H9 (cell line): ENCODE measurements at regions not wholly inside any gene's neighbourhood (a gene's known extent, or its start where the extent isn't known, plus 50 kb on each side); places are given as distances from the start of the nearest gene placed in this dataset.

Experiments used
- DNase-seq: peaks from one replicate; pipeline ENCODE4 v3.0.0-alpha.2; 2017
- H2AFZ ChIP-seq: one replicate; pipeline ENCODE4 v1.6.1; 2013; ENCODE audit warnings: mild to moderate bottlenecking, low read length, control low read depth, moderate library complexity
- H2AK5ac ChIP-seq: 2 replicates; pipeline ENCODE4 v1.6.1; 2013; ENCODE audit warnings: low read length, control low read depth, mixed read lengths; ENCODE audit not compliant: insufficient read length
- H2BK120ac ChIP-seq: one replicate; pipeline ENCODE4 v1.6.1; 2013; ENCODE audit warnings: low read depth, mild to moderate bottlenecking, low read length, control low read depth, inconsistent platforms; ENCODE audit not compliant: poor library complexity, severe bottlenecking
- H2BK12ac ChIP-seq: 2 replicates; pipeline ENCODE4 v1.6.1; 2013; ENCODE audit warnings: low read length, control low read depth, mixed read lengths, low read depth; ENCODE audit not compliant: insufficient read length
- H2BK15ac ChIP-seq: 2 replicates; pipeline ENCODE4 v1.6.1; 2013; ENCODE audit warnings: low read depth, low read length, control low read depth
- H2BK20ac ChIP-seq: one replicate; pipeline ENCODE4 v1.6.1; 2013; ENCODE audit warnings: low read depth, mild to moderate bottlenecking, low read length, control low read depth, inconsistent platforms; ENCODE audit not compliant: poor library complexity, severe bottlenecking
- H2BK5ac ChIP-seq: 2 replicates; pipeline ENCODE4 v1.6.1; 2013; ENCODE audit warnings: low read length, control low read depth, mixed read lengths; ENCODE audit not compliant: insufficient read length
- H3K14ac ChIP-seq: 2 replicates; pipeline ENCODE4 v1.6.1; 2013; ENCODE audit warnings: low read length, control low read depth; ENCODE audit not compliant: insufficient read depth
- H3K18ac ChIP-seq: 2 replicates; pipeline ENCODE4 v1.6.1; 2013; ENCODE audit warnings: low read depth, mild to moderate bottlenecking, mixed read lengths, low read length, control low read depth; ENCODE audit not compliant: insufficient read length
- H3K23ac ChIP-seq: 2 replicates; pipeline ENCODE4 v1.6.1; 2013; ENCODE audit warnings: low read length, control low read depth, mixed read lengths, low read depth; ENCODE audit not compliant: insufficient read length
- H3K23me2 ChIP-seq: 2 replicates; pipeline ENCODE4 v1.6.1; 2013; ENCODE audit warnings: low read depth, mild to moderate bottlenecking, mixed read lengths, low read length, control low read depth; ENCODE audit not compliant: insufficient read length, poor library complexity, severe bottlenecking
- H3K27ac ChIP-seq: 2 replicates; pipeline ENCODE4 v1.5.1; 2013; ENCODE audit warnings: low read length, control low read depth, mixed read lengths, low read depth; ENCODE audit not compliant: insufficient read length
- H3K27me3 ChIP-seq: 2 replicates; pipeline ENCODE4 v1.6.1; 2013; ENCODE audit warnings: low read length, control low read depth, inconsistent platforms; ENCODE audit not compliant: insufficient read depth
- H3K4ac ChIP-seq: 2 replicates; pipeline ENCODE4 v1.6.1; 2013; ENCODE audit warnings: low read depth, mild to moderate bottlenecking, control low read depth, inconsistent platforms, low read length, moderate library complexity
- H3K4me1 ChIP-seq: 2 replicates; pipeline ENCODE4 v1.6.1; 2013; ENCODE audit warnings: low read length, control low read depth, inconsistent platforms; ENCODE audit not compliant: insufficient read depth
- H3K4me2 ChIP-seq: 2 replicates; pipeline ENCODE4 v1.6.1; 2013; ENCODE audit warnings: low read length, control low read depth, mixed read lengths; ENCODE audit not compliant: insufficient read length, insufficient read depth
- H3K56ac ChIP-seq: 2 replicates; pipeline ENCODE4 v1.6.1; 2013; ENCODE audit warnings: low read depth, mild to moderate bottlenecking, mixed read lengths, low read length, control low read depth; ENCODE audit not compliant: insufficient read length
- H3K79me1 ChIP-seq: 2 replicates; pipeline ENCODE4 v1.6.1; 2013; ENCODE audit warnings: low read depth, mild to moderate bottlenecking, moderate library complexity, low read length, control low read depth, inconsistent platforms; ENCODE audit not compliant: insufficient read depth, poor library complexity, severe bottlenecking
- H3K79me2 ChIP-seq: 2 replicates; pipeline ENCODE4 v1.6.1; 2013; ENCODE audit warnings: low read length, control low read depth, inconsistent platforms; ENCODE audit not compliant: insufficient read depth
- H3K9ac ChIP-seq: 2 replicates; pipeline ENCODE4 v1.6.1; 2013; ENCODE audit warnings: low read length, control low read depth, mixed read lengths; ENCODE audit not compliant: insufficient read length; ENCODE audit errors: extremely low read depth
- H3K9me3 ChIP-seq: one replicate; pipeline ENCODE4 v1.6.1; 2013; ENCODE audit warnings: low read depth, low read length, inconsistent platforms; ENCODE audit not compliant: control insufficient read depth
- H3T11ph ChIP-seq: one replicate; pipeline ENCODE4 v1.6.1; 2013; ENCODE audit warnings: mild to moderate bottlenecking, low read length, control low read depth, inconsistent platforms
- H4K20me1 ChIP-seq: one replicate; pipeline ENCODE4 v1.6.1; 2013; ENCODE audit not compliant: control insufficient read depth, insufficient read length, insufficient read depth
- H4K5ac ChIP-seq: 2 replicates; pipeline ENCODE4 v1.6.1; 2013; ENCODE audit warnings: low read depth, mild to moderate bottlenecking, mixed read lengths, low read length, control low read depth; ENCODE audit not compliant: insufficient read length
- H4K8ac ChIP-seq: replicated peaks from 2 replicates; pipeline ENCODE4 v1.6.1; 2013; ENCODE audit warnings: low read length, control low read depth, mixed read lengths, low read depth; ENCODE audit not compliant: insufficient read length
- H4K91ac ChIP-seq: 2 replicates; pipeline ENCODE4 v1.6.1; 2013; ENCODE audit warnings: low read depth, mild to moderate bottlenecking, moderate library complexity, mixed read lengths, low read length, control low read depth; ENCODE audit not compliant: insufficient read length
- H3K27ac Mint-ChIP-seq, 3 experiments: 2 replicates in 2 of 3; 3 replicates in 1 of 3; pipeline ENCODE4 v1.8.0; 2020 to 2021; ENCODE audit warnings: mixed read lengths in 3 of 3, mild to moderate bottlenecking in 1 of 3, moderate library complexity in 1 of 3
- H3K27me3 Mint-ChIP-seq: 2 replicates; pipeline ENCODE4 v1.8.0; 2021; ENCODE audit warnings: low read depth, mild to moderate bottlenecking, moderate library complexity, mixed read lengths
- H3K36me3 Mint-ChIP-seq, 3 experiments: 2 replicates in 2 of 3; 3 replicates in 1 of 3; pipeline ENCODE4 v1.8.0; 2020 to 2021; ENCODE audit warnings: low read depth in 3 of 3, mixed read lengths in 3 of 3; ENCODE audit not compliant: insufficient read depth in 1 of 3
- H3K4me1 Mint-ChIP-seq, 2 experiments: 2 replicates each; pipeline ENCODE4 v1.8.0; 2020; ENCODE audit warnings: mixed read lengths in 2 of 2
- H3K4me3 Mint-ChIP-seq, 2 experiments: 2 replicates in 1 of 2; 3 replicates in 1 of 2; pipeline ENCODE4 v1.8.0; 2020 to 2021; ENCODE audit warnings: mild to moderate bottlenecking in 2 of 2, mixed read lengths in 2 of 2, moderate library complexity in 1 of 2
- H3K9me3 Mint-ChIP-seq, 2 experiments: 2 replicates in 1 of 2; 3 replicates in 1 of 2; pipeline ENCODE4 v1.8.0; 2020; ENCODE audit warnings: mild to moderate bottlenecking in 2 of 2, mixed read lengths in 2 of 2, moderate library complexity in 1 of 2
- CTCF ChIP-seq: fragments of 200-600 bp; sonication (generic); conservative IDR thresholded peaks from 3 replicates; pipeline ENCODE4 v1.8.0; 2021; ENCODE audit warnings: antibody characterized with exemption, mild to moderate bottlenecking
- WGBS: extraction: QIAGEN DNeasy Blood & Tissue Kit; methylation state at CpG from one replicate; pipeline ENCODE4 v1.1.7; 2013; ENCODE audit warnings: missing lambda C conversion rate, low lambda C conversion rate, mixed read lengths; ENCODE audit not compliant: insufficient read length; ENCODE audit errors: extremely low coverage; 5-methylcytosine and 5-hydroxymethylcytosine counted together

- H4K20me1 ChIP-seq: no peaks in the 10 kb centered on the region
- no peak overlapping the region for H2BK15ac ChIP-seq
- H3K14ac ChIP-seq: no peak overlapping the region
- H4K5ac ChIP-seq: no peak overlapping the region
- H4K91ac ChIP-seq: no peak overlapping the region
- Mint-ChIP-seq H3K27ac (no peak overlapping the region), H3K4me1 (peaks cover 25% of the 10 kb centered on the region in 2 experiments), H3K9me3 (peaks cover 0 to 2% of the 10 kb centered on the region in 2 experiments; a peak in 1 of 5 replicates), H3K36me3 (no peaks in the 10 kb centered on the region; a peak in 1 of 7 replicates), H3K27me3 (peaks cover 10% of the 10 kb centered on the region), H3K4me3 (no peak overlapping the region)
- no peaks in the 10 kb centered on the region for H3K27me3 ChIP-seq
- H3T11ph ChIP-seq: no peak overlapping the region
- no peaks in the 10 kb centered on the region for H3K79me2 ChIP-seq
- H3K4me1 ChIP-seq: no peaks in the 10 kb centered on the region
- H2BK12ac ChIP-seq: no peak overlapping the region
- H2AFZ ChIP-seq: no peak overlapping the region
- no peak for DNase-seq
- H3K23me2 ChIP-seq: no peaks in the 10 kb centered on the region
- H3K56ac ChIP-seq: no peak overlapping the region
- no peak overlapping the region for H3K4ac ChIP-seq
- no peak overlapping the region for H2BK120ac ChIP-seq
- H4K8ac ChIP-seq: no peak overlapping the region
- no peaks in the 10 kb centered on the region for H3K79me1 ChIP-seq
- no peak for TF ChIP-seq CTCF
- H3K18ac ChIP-seq: no peak overlapping the region
- no peak overlapping the region for H2BK20ac ChIP-seq
- no peak overlapping the region for H3K27ac ChIP-seq
- no peaks in the 10 kb centered on the region for H3K9me3 ChIP-seq
- H3K9ac ChIP-seq: no peak overlapping the region
- no CpG with 5 or more reads among the region's 1 CpG for WGBS
- H2BK5ac ChIP-seq: no peak overlapping the region
- H2AK5ac ChIP-seq: no peak overlapping the region
- no peak overlapping the region for H3K4me2 ChIP-seq
- H3K23ac ChIP-seq: no peak overlapping the region
Measured at GRCh38 chr10:76628801-76629200, 1008.8 kb downstream of the KCNMA1 start.
